ENCODE measurements at regions not wholly inside any gene's neighbourhood (a gene's known extent, or its start where the extent isn't known, plus 50 kb on each side); places are given as distances from the start of the nearest gene placed in this dataset.

GRCh38 chrX:69303231-69303630 is 138.0 kb upstream of the PJA1 start:
- no peak for DNase-seq

- DNase-seq = no peak
These were observed 134.9 kb upstream of the PJA1 start for GRCh38 chrX:69299951-69300714.

- no peak for DNase-seq
These were observed 134.0 kb upstream of the PJA1 start for GRCh38 chrX:69299285-69299684.

GRCh38 chrX:69298466-69299140 is 133.3 kb upstream of the PJA1 start:
- peak; percentile 25 for DNase-seq

- no peak for DNase-seq
These were observed 132.3 kb upstream of the PJA1 start for GRCh38 chrX:69297506-69297905.

- no peak for DNase-seq
These were observed 128.7 kb upstream of the PJA1 start for GRCh38 chrX:69293776-69294601.

- no peak for DNase-seq
These were observed 125.9 kb upstream of the PJA1 start for GRCh38 chrX:69291116-69291515.

GRCh38 chrX:69290292-69290691 is 125.0 kb upstream of the PJA1 start:
- DNase-seq = no peak

- DNase-seq = no peak
These were observed 124.5 kb upstream of the PJA1 start for GRCh38 chrX:69289793-69290123.

- DNase-seq = peak; percentile 14
These were observed 124.0 kb upstream of the PJA1 start for GRCh38 chrX:69289046-69289792.

- DNase-seq = no peak
These were observed 121.8 kb upstream of the PJA1 start for GRCh38 chrX:69287095-69287494.

GRCh38 chrX:69286565-69286906 is 121.3 kb upstream of the PJA1 start:
- no peak for DNase-seq

- DNase-seq = peak; percentile 40
These were observed 120.8 kb upstream of the PJA1 start for GRCh38 chrX:69285881-69286564.

GRCh38 chrX:69285401-69285877 is 120.2 kb upstream of the PJA1 start:
- DNase-seq = peak; percentile 34

- DNase-seq = no peak
These were observed 119.2 kb upstream of the PJA1 start for GRCh38 chrX:69284491-69284890.

GRCh38 chrX:69282893-69283690 is 117.8 kb upstream of the PJA1 start:
- DNase-seq = no peak

GRCh38 chrX:69280933-69281332 is 115.7 kb upstream of the PJA1 start:
- DNase-seq = no peak

GRCh38 chrX:69279234-69279633 is 114.0 kb upstream of the PJA1 start:
- no peak for DNase-seq

GRCh38 chrX:69278031-69278687 is 112.9 kb upstream of the PJA1 start:
- no peak for DNase-seq

- DNase-seq = no peak
These were observed 112.2 kb upstream of the PJA1 start for GRCh38 chrX:69277369-69277990.
